ENCODE measurements at regions not wholly inside any gene's neighbourhood (a gene's known extent, or its start where the extent isn't known, plus 50 kb on each side); places are given as distances from the start of the nearest gene placed in this dataset.

GRCh38 chr9:90287567-90288274 is 354.9 kb downstream of the DIRAS2 start (continued):
- TF ChIP-seq RNF2 (IDR thresholded peaks at IDR 0.05; ENCODE audit: borderline replicate concordance, low read depth, low read length, missing control alignments, poor library complexity, severe bottlenecking) (no peak), SIX5 (IDR thresholded peaks at IDR 0.05; ENCODE audit: low read depth, low read length) (no peak), KDM4A (IDR thresholded peaks at IDR 0.05; ENCODE audit: low read depth, low read length, severe bottlenecking) (no peak), POLR2A (IDR thresholded peaks at IDR 0.05; ENCODE audit: control extremely low read depth in 1 of 2, low read depth in 2 of 2, low read length in 2 of 2) (no peak), CTBP2 (IDR thresholded peaks at IDR 0.05; ENCODE audit: borderline replicate concordance, insufficient read depth, insufficient read length, low read length) (no peak), SP2 (IDR thresholded peaks at IDR 0.05; ENCODE audit: low read length) (no peak), TAF7 (optimal IDR thresholded peaks at IDR 0.05; ENCODE audit: borderline replicate concordance, low read depth, low read length) (no peak), RFX5 (IDR thresholded peaks at IDR 0.05; ENCODE audit: borderline replicate concordance, low read depth, low read length) (no peak)
- TF ChIP-seq, protein P1, sequence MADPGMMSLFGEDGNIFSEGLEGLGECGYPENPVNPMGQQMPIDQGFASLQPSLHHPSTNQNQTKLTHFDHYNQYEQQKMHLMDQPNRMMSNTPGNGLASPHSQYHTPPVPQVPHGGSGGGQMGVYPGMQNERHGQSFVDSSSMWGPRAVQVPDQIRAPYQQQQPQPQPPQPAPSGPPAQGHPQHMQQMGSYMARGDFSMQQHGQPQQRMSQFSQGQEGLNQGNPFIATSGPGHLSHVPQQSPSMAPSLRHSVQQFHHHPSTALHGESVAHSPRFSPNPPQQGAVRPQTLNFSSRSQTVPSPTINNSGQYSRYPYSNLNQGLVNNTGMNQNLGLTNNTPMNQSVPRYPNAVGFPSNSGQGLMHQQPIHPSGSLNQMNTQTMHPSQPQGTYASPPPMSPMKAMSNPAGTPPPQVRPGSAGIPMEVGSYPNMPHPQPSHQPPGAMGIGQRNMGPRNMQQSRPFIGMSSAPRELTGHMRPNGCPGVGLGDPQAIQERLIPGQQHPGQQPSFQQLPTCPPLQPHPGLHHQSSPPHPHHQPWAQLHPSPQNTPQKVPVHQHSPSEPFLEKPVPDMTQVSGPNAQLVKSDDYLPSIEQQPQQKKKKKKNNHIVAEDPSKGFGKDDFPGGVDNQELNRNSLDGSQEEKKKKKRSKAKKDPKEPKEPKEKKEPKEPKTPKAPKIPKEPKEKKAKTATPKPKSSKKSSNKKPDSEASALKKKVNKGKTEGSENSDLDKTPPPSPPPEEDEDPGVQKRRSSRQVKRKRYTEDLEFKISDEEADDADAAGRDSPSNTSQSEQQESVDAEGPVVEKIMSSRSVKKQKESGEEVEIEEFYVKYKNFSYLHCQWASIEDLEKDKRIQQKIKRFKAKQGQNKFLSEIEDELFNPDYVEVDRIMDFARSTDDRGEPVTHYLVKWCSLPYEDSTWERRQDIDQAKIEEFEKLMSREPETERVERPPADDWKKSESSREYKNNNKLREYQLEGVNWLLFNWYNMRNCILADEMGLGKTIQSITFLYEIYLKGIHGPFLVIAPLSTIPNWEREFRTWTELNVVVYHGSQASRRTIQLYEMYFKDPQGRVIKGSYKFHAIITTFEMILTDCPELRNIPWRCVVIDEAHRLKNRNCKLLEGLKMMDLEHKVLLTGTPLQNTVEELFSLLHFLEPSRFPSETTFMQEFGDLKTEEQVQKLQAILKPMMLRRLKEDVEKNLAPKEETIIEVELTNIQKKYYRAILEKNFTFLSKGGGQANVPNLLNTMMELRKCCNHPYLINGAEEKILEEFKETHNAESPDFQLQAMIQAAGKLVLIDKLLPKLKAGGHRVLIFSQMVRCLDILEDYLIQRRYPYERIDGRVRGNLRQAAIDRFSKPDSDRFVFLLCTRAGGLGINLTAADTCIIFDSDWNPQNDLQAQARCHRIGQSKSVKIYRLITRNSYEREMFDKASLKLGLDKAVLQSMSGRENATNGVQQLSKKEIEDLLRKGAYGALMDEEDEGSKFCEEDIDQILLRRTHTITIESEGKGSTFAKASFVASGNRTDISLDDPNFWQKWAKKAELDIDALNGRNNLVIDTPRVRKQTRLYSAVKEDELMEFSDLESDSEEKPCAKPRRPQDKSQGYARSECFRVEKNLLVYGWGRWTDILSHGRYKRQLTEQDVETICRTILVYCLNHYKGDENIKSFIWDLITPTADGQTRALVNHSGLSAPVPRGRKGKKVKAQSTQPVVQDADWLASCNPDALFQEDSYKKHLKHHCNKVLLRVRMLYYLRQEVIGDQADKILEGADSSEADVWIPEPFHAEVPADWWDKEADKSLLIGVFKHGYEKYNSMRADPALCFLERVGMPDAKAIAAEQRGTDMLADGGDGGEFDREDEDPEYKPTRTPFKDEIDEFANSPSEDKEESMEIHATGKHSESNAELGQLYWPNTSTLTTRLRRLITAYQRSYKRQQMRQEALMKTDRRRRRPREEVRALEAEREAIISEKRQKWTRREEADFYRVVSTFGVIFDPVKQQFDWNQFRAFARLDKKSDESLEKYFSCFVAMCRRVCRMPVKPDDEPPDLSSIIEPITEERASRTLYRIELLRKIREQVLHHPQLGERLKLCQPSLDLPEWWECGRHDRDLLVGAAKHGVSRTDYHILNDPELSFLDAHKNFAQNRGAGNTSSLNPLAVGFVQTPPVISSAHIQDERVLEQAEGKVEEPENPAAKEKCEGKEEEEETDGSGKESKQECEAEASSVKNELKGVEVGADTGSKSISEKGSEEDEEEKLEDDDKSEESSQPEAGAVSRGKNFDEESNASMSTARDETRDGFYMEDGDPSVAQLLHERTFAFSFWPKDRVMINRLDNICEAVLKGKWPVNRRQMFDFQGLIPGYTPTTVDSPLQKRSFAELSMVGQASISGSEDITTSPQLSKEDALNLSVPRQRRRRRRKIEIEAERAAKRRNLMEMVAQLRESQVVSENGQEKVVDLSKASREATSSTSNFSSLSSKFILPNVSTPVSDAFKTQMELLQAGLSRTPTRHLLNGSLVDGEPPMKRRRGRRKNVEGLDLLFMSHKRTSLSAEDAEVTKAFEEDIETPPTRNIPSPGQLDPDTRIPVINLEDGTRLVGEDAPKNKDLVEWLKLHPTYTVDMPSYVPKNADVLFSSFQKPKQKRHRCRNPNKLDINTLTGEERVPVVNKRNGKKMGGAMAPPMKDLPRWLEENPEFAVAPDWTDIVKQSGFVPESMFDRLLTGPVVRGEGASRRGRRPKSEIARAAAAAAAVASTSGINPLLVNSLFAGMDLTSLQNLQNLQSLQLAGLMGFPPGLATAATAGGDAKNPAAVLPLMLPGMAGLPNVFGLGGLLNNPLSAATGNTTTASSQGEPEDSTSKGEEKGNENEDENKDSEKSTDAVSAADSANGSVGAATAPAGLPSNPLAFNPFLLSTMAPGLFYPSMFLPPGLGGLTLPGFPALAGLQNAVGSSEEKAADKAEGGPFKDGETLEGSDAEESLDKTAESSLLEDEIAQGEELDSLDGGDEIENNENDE (IDR thresholded peaks at IDR 0.05; ENCODE audit: insufficient replicate concordance, low read length) = no peak
- TF ChIP-seq, protein P2, sequence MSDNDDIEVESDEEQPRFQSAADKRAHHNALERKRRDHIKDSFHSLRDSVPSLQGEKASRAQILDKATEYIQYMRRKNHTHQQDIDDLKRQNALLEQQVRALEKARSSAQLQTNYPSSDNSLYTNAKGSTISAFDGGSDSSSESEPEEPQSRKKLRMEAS (IDR thresholded peaks at IDR 0.05) = no peak

All from H1 (cell line).